Epithelial cell of proximal tubule (primary cell): ENCODE measurements at regions not wholly inside any gene's neighbourhood (a gene's known extent, or its start where the extent isn't known, plus 50 kb on each side); places are given as distances from the start of the nearest gene placed in this dataset.
"Not testable (repeated sequence)": the region's sequence is repeated elsewhere in the genome, so short reads cannot be mapped to it uniquely, and the experiment has no call there.

ENCODE experiments used
- DNase-seq: peaks from one replicate; pipeline ENCODE4 v3.0.0-alpha.2; 2011; ENCODE audit warnings: low read depth
- H3K4me3 ChIP-seq: 2 replicates; pipeline ENCODE4 v1.5.1; 2011; ENCODE audit warnings: low read depth, mild to moderate bottlenecking, low read length
- TF ChIP-seq, protein P1 (sequence below): conservative IDR thresholded peaks from 2 replicates; pipeline ENCODE4 v1.5.1; 2012; ENCODE audit warnings: low read depth, mild to moderate bottlenecking, low read length

DNA sequence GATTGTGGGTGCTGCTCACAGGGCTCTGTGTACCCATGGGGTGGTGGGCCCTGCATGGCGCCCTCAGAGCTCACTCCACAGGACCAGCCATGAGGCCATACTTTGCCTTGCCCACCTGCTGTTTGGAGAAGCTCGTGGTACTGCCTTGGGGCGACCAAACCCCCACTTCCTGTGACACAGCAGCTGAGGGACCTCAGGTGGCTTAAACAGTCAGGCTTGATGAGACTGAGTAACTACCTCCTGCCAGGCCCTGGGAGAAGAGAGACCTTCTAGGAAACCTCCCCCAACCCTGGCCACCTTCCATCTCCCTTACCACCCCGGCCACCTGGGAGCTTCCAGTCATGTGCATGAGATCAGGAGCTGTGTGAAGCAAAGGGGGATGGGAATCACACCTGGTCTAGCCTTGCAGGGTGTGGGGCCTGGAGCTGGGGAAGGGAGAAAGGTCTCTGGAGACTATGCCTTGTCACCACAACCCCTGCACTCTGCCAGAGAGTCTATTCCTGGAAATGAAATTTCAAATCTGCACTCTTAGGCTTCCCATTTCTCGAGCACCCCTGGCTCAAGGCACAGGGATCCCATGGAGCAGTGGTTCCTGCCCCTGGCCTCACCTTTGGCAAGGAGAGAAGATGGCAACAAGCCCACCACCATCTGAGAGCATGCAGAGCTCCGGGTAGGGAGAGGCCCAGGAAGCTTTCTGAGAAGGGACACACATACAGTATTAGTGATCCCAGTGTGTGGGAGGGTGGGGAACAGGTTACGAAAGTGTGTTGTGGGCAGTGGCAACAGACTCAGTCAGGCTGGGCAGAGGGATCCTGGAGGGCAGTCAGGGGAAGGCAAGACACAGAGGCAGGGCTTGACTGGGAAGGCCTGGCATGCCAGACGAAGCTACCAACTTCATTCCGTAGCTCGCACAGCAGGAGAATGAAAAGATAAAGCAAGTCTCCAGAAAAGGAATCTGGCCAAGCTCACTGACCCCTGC, 125.0 kb downstream of the URI1 start:
- no peak for DNase-seq
- no peak overlapping the region for H3K4me3 ChIP-seq
- TF ChIP-seq, protein P1, sequence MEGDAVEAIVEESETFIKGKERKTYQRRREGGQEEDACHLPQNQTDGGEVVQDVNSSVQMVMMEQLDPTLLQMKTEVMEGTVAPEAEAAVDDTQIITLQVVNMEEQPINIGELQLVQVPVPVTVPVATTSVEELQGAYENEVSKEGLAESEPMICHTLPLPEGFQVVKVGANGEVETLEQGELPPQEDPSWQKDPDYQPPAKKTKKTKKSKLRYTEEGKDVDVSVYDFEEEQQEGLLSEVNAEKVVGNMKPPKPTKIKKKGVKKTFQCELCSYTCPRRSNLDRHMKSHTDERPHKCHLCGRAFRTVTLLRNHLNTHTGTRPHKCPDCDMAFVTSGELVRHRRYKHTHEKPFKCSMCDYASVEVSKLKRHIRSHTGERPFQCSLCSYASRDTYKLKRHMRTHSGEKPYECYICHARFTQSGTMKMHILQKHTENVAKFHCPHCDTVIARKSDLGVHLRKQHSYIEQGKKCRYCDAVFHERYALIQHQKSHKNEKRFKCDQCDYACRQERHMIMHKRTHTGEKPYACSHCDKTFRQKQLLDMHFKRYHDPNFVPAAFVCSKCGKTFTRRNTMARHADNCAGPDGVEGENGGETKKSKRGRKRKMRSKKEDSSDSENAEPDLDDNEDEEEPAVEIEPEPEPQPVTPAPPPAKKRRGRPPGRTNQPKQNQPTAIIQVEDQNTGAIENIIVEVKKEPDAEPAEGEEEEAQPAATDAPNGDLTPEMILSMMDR, result no peak

DNA sequence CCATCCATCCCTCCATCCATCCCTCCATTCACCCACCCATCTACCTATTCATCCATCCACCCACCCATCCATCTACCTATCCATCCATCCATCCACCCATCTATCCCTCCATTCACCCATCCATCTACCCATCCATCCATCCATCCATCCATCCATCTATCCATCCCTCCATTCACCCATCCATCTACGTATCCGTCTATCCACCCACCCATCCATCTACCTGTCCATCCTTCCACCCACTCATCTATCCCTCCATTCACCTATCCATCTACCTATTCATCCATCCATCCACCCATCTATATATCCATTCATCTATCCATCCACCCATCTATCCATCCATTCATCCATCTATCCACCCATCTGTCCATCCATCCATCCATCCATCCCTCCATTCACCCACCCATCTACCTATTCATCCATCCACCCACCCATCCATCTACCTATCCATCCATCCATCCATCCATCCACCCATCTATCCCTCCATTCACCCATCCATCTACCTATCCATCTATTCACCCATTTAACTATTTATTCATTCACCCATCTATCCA, 126.0 kb downstream of the URI1 start:
- not testable (repeated sequence) for H3K4me3 ChIP-seq, DNase-seq

DNA sequence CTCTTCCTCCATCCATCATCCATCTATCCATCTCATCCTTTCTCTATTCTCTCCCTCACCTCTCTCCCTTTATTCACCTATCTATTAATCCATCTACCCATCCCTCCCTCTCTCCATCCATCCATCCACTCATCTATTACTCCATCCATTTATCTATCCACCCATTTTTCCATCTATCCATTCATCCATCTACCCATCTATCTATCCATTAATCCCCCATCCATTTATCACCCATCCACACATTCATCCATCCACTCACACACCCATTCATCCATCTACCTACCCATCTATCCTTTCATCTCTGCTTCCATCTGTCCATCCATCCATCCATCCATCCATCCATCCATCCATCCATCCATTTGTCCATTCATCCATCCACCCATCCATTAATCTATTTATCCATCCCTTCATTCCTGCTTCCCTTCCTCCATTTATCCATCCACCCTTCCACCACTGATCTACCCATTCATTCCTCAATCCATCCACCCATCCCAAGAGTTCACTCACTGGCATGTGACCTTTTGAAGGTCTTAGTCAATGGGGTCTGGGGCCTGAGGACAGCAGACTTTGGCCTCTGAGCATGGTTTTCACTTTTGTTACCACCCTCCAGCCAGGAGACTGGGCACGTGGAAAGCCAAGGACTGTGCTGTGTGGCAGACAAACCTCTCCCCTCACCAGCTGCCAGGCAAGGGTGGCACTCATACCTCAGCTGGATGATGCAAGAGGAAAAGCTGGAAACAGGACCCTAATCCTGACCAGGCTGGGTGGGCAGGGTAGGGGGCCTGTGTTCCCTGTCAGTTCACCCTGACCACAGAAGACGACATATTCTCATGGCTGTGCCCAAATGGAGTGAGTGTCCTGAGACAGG, 126.7 kb downstream of the URI1 start:
- no peak overlapping the region for H3K4me3 ChIP-seq
- DNase-seq, result no peak
- TF ChIP-seq, protein P1, result no peak

DNA sequence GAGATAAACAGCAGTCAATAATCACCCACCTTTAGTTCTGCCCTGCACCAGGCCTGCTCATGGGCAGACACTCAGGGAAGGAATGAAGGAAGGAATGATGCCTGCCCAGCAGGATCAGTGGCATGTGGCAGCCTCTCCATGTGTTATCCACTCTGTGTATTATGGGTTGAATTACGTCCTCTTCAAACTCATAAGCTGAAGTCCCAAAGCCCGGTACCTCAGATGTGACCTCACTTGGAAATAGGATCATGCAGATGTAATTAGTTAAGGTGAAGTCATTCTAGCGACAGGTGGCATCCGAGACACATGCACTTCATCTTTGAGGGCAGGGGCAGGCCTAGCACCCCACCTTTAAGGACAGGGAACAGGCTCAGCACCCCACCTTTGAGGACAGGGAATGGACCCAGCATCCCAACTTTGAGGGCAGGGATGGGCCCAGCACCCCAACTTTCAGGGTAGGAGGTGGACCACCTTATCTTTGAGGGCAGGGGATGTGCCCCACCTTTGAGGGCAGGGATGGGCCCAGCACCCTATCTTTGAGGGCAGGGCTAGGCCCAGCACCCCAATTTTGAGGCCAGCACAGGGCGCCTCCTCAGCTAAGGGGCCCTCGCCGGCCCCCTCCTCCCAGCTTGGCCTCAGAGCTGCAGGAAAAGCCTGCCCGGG, 127.6 kb downstream of the URI1 start:
- DNase-seq, result no peak
- TF ChIP-seq, protein P1, result no peak
- H3K4me3 ChIP-seq, result no peak overlapping the region

DNA sequence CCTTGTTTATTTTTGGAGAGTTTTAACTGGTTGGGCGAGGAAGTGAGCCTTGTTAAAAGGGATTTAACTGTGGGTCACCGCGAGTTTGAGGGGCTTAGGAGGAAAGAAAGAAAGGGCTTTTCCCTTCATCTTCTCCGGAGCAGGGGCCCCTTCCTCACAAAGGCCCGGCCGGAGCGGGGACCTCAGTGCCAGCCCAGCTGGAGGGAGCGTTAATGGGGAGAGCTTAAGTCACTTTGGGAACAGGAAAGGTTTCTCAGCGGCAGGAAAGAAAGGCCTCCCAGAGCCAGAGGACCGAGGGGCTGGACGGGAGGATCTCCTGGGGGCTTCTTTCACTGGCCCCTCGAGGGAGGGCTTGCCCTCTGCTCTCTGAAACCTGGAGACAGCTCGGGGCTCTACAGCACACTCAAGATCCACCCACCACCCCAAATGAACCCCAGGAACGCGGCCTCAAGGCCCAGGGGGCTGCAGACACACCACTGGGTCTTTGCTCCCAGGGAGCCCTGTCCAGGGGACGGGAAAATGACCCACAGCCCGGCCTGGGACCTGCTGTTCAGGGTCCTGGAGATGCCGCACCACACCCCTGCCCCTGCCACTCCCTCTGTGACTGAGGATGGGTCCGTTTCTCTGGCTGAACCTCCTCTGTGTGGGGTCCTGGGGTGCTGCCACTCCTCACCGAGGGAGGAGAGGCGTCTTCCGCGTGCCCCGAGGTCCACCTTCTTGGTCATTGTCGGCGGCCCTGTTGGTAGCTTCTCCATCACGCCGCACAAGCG, 128.3 kb downstream of the URI1 start:
- TF ChIP-seq, protein P1, result no peak
- H3K4me3 ChIP-seq, result no peak overlapping the region
- no peak for DNase-seq

DNA sequence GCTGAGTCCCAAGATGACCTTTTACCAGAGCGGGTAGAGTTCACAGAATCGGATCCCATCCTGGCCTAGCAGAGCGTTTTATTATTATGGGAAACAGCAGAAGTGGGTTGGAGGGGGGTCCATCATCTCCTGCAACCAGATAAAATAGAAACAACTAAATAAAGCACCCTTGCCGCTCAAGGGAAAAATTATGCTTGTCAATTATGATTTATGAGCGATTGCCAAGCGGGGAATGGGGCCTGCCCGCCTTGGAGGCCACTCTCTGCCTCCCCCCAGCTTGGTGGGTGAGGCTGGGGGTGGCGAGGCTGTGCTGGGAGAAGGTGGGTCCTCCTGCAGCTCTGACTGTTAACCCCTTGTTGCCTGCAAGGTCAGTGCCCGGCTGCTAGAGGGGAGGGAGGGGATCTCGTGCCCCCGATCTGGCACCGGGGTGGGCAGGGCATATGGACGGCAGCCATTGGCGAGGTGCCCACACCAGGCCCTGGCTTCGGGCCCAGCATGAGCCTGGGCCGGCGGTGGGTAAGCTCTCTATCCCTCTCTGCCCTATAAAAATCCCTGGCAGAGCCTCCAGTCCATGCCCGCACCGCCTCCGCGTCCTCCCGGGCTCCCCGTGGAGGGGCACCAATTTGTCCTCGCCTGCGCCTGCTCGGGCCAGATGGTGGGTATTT, 129.1 kb downstream of the URI1 start:
- no peak overlapping the region for H3K4me3 ChIP-seq
- DNase-seq, result no peak
- TF ChIP-seq, protein P1, result no peak
